ENCODE measurements at regions not wholly inside any gene's neighbourhood (a gene's known extent, or its start where the extent isn't known, plus 50 kb on each side); places are given as distances from the start of the nearest gene placed in this dataset.

DNA sequence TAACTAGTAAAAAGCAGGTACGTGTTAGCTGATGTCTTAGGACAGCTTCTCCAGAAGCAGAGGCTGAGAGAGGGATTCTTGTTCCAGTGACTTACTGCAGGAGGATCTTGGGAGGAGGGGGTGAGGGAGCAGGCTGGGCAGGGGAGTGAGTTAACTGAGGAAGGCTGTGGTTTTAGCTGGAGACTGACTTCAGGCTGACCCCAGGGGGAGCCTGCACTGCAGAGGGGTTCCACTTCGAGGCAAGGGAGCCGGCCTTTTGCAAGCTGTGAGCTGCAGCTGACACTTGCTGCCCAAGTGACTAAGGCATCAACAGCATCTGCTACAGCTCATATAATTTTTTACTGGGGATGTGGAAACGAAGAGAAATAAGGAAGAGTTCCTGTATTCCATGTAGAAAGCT lies 50.4 kb upstream of the SOD1 start:
- Mint-ChIP-seq H3K9me3 (no peaks in the 10 kb centered on the region), H3K27me3 (peaks cover 6 to 20% of the 10 kb centered on the region in 2 donors), H3K36me3 (no peaks in the 10 kb centered on the region), H3K27ac (no peak overlapping the region), H3K4me1 (ENCODE audit: low read depth in 2 of 2) (peaks cover 6 to 8% of the 10 kb centered on the region in 2 donors), H3K4me3 (no peak overlapping the region)
- DNase-seq (ENCODE audit: low spot score) (no peak), ATAC-seq (no peak)

DNA sequence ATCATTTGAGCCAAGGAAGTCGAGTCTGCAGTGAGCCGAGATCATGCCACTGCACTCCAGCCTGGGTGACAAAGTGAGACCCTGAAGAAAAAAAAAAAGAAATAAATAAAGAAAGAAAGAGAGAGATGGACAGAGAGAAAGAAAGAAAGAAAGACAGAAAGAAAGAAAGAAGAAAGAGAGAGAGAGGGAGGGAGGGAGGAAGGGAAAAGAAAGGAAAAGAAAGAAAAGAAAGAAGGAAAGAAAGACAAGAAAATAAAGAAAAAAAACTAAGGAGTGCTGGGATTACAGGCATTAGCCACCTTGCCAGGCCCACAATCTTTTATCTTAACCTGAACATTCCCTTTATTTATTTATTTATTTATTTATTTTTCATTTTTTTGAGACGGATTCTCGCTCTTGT lies 51.7 kb upstream of the SOD1 start:
- peaks cover 0 to 14% of the 10 kb centered on the region in 2 donors for H3K27me3 Mint-ChIP-seq

DNA sequence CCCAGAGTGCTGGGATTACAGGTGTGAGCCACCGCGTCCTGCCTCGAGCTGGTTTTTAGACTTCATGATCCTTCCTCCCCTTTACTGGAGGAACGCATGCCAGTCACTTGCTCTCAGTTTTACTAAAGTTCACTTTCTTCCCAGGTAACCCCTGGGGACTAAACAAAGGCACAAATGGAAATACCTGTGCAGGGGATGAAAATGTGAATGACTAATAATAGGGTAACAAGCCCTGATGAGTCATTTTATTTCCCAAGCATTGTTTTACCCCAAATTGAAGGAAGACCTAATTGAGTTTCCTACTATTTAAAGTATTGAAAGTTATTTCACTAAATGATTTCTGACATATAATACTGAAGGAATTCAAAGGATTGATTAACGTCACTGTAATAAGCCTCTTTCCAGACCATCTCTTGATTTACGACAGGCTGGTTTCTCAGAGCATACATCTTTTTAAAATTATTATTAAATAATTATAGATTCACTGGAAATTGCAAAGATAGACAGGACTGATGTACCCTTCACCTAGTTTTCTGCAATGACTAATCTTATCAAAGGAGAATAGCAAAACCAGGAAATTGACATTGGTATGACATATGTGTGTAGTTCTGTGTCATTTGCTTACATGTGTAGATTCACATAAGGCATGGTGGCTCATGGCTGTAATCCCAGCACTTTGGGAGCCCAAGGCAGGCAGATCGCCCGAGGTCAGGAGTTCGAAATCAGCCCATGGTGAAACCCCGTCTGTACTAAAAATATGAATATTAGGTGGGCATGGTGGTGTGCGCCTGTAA lies 53.2 kb upstream of the SOD1 start:
- peaks cover 0 to 10% of the 10 kb centered on the region in 2 donors for H3K27me3 Mint-ChIP-seq
- H3K4me1 Mint-ChIP-seq (ENCODE audit: low read depth in 2 of 2), result peaks cover 0 to 2% of the 10 kb centered on the region in 2 donors
- no peak overlapping the region for H3K27ac Mint-ChIP-seq
- no peak overlapping the region for H3K4me3 Mint-ChIP-seq
- DNase-seq (ENCODE audit: low spot score), result no peak
- H3K9me3 Mint-ChIP-seq, result no peaks in the 10 kb centered on the region
- no peak for ATAC-seq
- no peaks in the 10 kb centered on the region for H3K36me3 Mint-ChIP-seq

More for the DNA sequence above, 51.7 kb upstream of the SOD1 start:
- no peak overlapping the region for H3K4me3 Mint-ChIP-seq
- no peak for ATAC-seq
- H3K9me3 Mint-ChIP-seq, result no peaks in the 10 kb centered on the region
- H3K27ac Mint-ChIP-seq, result no peak overlapping the region
- H3K4me1 Mint-ChIP-seq (ENCODE audit: low read depth in 2 of 2), result peaks cover 0 to 2% of the 10 kb centered on the region in 2 donors
- no peak for DNase-seq (ENCODE audit: low spot score)
- H3K36me3 Mint-ChIP-seq, result no peaks in the 10 kb centered on the region

DNA sequence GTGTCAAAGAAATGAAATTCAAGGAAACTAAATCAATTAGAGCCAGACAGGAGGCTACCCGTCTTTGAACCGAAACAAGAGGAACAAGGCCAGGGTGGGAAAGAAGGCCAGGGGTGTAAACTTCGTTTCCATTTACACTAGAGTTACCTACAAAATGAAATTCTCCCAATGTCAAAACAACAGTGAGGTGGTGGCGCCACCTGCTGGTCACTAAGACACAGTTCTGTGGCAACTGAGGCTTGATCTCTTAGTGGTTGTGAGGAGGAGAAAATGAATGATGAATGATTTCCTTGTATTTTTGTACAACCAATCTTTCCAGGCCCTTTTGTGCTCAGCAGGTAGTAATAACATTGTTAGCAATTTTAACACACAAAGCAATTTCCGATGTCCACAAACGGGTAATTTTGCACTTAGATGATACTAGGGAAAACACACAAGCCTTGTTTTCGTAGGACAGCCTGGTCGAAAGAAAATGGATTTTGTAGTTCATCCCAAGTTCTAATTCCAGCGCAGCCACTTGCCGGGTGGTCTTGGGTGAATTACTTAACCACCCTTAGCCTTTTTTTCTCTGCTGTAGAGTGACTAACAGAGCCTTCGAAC lies 54.8 kb upstream of the SOD1 start:
- Mint-ChIP-seq H3K4me1 (ENCODE audit: low read depth in 2 of 2) (peaks cover 0 to 2% of the 10 kb centered on the region in 2 donors), H3K36me3 (no peaks in the 10 kb centered on the region), H3K27me3 (peaks cover 0 to 10% of the 10 kb centered on the region in 2 donors), H3K4me3 (no peak overlapping the region), H3K27ac (no peak overlapping the region), H3K9me3 (no peaks in the 10 kb centered on the region)
- peak; percentile 67 for DNase-seq (ENCODE audit: low spot score)
- peak; percentile 68 to 71 for ATAC-seq

DNA sequence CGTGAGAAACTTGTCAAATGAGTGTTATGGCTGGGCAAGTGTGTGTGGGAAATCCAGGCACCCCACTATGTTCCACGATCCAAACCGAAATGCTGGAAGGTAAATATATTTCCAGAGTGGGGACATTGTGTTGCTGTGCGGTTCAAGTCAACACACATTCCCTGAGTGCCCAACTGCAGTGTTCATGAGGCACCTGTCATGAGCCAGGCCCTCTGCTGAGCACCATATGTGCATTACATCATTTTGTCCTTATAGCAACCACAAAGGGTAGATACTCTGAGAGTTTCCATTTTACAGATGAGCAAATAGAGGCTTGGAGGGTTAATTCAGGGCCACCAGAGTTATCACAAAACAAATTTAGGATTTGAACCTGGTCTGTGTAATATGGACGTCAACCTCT lies 59.9 kb upstream of the SOD1 start:
- Mint-ChIP-seq H3K36me3 (no peaks in the 10 kb centered on the region), H3K27me3 (peaks cover 0 to 5% of the 10 kb centered on the region in 2 donors), H3K4me1 (ENCODE audit: low read depth in 2 of 2) (peaks cover 0 to 2% of the 10 kb centered on the region in 2 donors), H3K27ac (no peak overlapping the region), H3K4me3 (no peak overlapping the region), H3K9me3 (no peaks in the 10 kb centered on the region)
- no peak for ATAC-seq
- DNase-seq (ENCODE audit: low spot score), result no peak

DNA sequence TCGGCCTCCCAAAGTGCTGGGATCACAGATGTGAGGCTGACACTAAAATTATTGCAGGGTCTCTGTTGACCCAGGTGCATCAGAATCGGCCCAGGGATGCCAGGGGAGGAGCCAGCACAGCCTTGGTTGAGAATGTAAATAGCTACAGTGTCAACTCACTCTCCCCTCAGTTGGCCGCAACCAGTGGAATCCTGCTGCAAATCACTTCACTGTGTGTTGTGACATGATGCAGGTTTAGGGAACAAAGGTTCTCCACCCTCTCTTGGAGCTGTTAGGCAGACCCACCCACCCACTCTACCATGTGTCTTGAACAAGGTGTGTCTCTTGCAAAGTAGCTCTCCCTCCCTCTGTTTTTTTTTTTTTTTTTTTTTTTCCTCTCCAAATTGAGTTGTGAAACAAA lies 60.5 kb upstream of the SOD1 start:
- no peak overlapping the region for H3K4me3 Mint-ChIP-seq
- H3K27ac Mint-ChIP-seq, result no peak overlapping the region

DNA sequence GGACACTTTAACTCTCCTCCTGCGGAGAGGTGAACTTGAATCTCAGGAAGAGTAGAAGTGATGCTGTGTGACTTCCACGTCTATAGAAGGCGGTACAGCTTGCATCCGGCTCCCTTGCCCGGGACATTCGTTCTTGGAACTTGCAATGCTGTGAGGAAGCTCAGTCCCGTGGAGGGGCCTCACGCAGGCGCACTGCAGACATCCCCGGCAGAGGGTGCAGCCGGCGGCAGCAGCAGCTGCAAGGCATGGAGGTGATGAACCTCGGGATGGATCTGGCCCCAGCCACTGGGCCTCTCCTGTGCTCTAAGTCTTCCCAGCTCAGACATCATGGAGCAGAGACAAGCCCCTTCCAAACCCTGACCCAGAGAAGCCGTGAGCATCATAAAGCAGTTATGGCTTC lies 61.8 kb upstream of the SOD1 start:
- H3K27me3 Mint-ChIP-seq, result peaks cover 0 to 5% of the 10 kb centered on the region in 2 donors
- no peaks in the 10 kb centered on the region for H3K4me1 Mint-ChIP-seq (ENCODE audit: low read depth in 2 of 2)
- DNase-seq (ENCODE audit: low spot score), result no peak
- no peaks in the 10 kb centered on the region for H3K36me3 Mint-ChIP-seq
- ATAC-seq, result peak in 1 of 2 donors; percentile 31
- H3K4me3 Mint-ChIP-seq, result no peak overlapping the region
- H3K27ac Mint-ChIP-seq, result no peak overlapping the region
- no peaks in the 10 kb centered on the region for H3K9me3 Mint-ChIP-seq

More for the DNA sequence above, 60.5 kb upstream of the SOD1 start:
- DNase-seq (ENCODE audit: low spot score), result no peak
- Mint-ChIP-seq H3K36me3 (no peaks in the 10 kb centered on the region), H3K4me1 (ENCODE audit: low read depth in 2 of 2) (no peaks in the 10 kb centered on the region), H3K27me3 (peaks cover 0 to 5% of the 10 kb centered on the region in 2 donors), H3K9me3 (no peaks in the 10 kb centered on the region)
- no peak for ATAC-seq

DNA sequence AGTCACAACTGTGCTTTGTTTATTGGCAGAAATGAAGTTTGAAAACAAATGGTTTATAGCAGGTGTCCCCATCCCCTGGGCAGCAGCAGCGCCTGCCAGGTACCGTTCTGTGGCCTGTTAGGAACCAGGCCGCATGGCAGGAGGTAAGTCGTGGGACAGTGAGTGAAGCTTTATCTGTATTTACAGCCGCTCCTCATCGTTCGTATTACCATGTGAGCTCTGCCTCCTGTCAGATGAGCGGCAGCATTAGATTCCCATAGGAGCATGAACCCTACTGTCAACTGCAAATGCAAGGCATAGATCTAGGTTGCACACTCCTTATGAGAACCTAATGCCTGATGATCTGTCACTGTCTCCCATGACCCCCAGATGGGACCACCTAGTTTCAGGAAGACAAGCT lies 63.4 kb upstream of the SOD1 start:
- Mint-ChIP-seq H3K36me3 (no peaks in the 10 kb centered on the region), H3K9me3 (no peaks in the 10 kb centered on the region), H3K27ac (no peak overlapping the region), H3K27me3 (peaks cover 3 to 5% of the 10 kb centered on the region in 2 donors), H3K4me3 (no peak overlapping the region), H3K4me1 (ENCODE audit: low read depth in 2 of 2) (no peaks in the 10 kb centered on the region)
- no peak for ATAC-seq
- DNase-seq (ENCODE audit: low spot score), result no peak

DNA sequence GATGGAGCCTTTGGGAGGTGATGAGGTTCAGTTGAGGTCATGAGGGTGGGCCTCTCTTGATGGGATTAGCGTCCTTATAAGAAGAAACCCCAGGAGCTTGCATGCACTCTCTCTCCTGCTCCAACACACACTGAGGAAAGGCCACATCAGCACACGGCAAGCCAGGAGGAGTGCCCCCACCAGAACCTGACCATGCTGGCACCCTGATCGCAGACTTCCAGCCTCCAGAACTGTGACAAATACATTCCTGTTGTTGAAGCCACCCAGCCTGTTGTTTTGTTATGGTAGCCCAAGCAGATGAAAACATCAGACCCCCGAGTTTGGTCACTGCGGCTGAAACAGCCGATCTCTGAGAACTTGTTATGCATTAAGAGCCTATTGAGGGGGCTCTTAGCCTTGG lies 64.8 kb upstream of the SOD1 start:
- no peak overlapping the region for H3K4me3 Mint-ChIP-seq
- H3K9me3 Mint-ChIP-seq, result no peaks in the 10 kb centered on the region
- no peak overlapping the region for H3K27ac Mint-ChIP-seq
- peaks cover 3 to 5% of the 10 kb centered on the region in 2 donors for H3K27me3 Mint-ChIP-seq
- ATAC-seq (no peak), DNase-seq (ENCODE audit: low spot score) (no peak)
- no peaks in the 10 kb centered on the region for H3K36me3 Mint-ChIP-seq
- no peaks in the 10 kb centered on the region for H3K4me1 Mint-ChIP-seq (ENCODE audit: low read depth in 2 of 2)

DNA sequence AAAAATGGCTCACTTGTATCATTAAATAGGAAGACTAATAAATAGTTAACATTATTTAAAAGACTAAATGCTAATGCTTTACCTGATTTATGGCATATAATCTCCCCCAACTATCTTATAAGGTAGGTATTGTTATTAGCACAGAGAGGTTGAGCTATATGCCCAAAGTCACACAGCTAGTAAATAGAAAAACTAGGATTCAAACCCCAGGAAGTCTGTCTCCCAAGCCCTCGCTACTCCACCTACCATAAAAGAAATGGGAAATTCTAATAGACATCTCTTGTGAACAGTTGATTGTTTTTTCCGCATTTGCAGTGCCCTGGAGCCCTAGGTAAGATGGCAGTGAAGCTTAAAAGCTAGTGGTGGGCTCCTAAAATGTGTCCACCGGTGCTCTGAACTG lies 65.2 kb upstream of the SOD1 start:
- ATAC-seq (no peak), DNase-seq (ENCODE audit: low spot score) (no peak)
- Mint-ChIP-seq H3K4me3 (no peak overlapping the region), H3K27me3 (peaks cover 3 to 5% of the 10 kb centered on the region in 2 donors), H3K27ac (no peak overlapping the region), H3K4me1 (ENCODE audit: low read depth in 2 of 2) (no peaks in the 10 kb centered on the region), H3K36me3 (no peaks in the 10 kb centered on the region), H3K9me3 (no peaks in the 10 kb centered on the region)

DNA sequence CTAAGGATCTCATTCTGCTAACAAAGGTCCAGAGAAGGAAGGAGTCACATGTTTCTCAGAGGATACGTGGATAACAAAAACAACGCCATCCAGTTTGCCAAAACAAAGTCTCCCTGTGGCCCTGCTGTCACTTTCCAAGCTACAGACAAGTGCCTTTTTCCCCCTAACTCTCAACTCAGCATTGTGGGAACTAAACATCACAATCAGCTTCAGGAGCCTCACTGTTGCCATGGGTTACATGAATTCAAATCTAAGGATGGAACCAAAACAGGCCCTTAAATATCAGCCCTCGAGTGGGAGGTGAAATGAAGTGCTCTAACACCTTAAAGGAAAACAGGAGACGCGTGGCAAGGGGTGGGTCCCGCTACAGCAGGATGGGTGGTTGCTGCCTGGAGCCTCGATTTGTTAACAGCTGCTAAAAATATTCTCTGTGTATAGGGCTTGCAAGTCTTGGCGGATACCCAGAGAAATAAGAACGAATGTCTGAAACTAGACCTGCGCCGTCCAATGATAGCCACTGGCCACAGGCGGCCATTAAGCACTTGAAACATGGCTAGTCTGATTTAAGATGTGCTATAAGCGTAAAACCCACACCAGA lies 66.4 kb upstream of the SOD1 start:
- Mint-ChIP-seq H3K4me3 (no peak overlapping the region), H3K27me3 (peaks cover 3 to 5% of the 10 kb centered on the region in 2 donors), H3K27ac (no peak overlapping the region), H3K36me3 (no peaks in the 10 kb centered on the region), H3K9me3 (no peaks in the 10 kb centered on the region), H3K4me1 (ENCODE audit: low read depth in 2 of 2) (no peaks in the 10 kb centered on the region)
- no peak for DNase-seq (ENCODE audit: low spot score)
- ATAC-seq, result no peak

DNA sequence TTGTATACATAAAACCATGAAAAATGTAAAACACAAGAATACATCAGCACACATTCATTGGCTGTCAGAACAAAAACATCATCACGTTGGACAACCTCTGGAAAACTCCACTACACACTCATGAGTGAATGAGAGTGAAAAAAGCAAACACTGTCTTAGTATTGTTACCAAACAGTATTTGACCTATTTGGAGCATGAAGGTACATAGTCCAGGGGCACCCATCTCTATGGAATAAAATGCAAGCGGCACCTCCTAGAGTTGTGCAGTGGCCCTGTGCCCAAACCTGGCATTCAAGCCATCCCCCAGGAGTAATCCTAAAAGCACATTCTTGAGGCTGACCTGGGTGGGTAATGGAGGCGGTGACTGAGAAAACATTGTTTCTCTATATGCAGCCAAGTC lies 67.0 kb upstream of the SOD1 start:
- Mint-ChIP-seq H3K27ac (no peak overlapping the region), H3K4me1 (ENCODE audit: low read depth in 2 of 2) (no peaks in the 10 kb centered on the region), H3K27me3 (peaks cover 3 to 5% of the 10 kb centered on the region in 2 donors), H3K9me3 (no peaks in the 10 kb centered on the region), H3K4me3 (no peak overlapping the region), H3K36me3 (no peaks in the 10 kb centered on the region)
- ATAC-seq (no peak), DNase-seq (ENCODE audit: low spot score) (no peak)

DNA sequence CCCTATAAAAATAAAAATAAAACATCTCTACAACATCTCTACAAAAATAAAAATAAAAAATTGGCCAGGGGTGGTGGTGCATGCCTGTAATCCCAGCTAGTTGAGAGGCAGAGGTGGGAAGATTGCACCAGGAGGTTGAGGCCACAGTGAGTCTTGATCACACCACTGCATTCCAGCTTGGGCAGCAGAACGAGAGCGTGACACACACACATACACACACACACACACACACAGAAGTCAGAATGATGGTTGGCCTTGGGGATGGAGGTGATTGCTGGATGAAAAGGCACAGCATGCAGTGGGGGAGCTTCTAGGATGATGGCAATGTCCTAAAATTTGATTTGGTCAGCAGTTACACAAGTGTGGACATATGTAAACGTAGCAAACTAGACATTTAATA lies 69.7 kb upstream of the SOD1 start:
- H3K4me3 Mint-ChIP-seq, result no peak overlapping the region
- DNase-seq (ENCODE audit: low spot score) (no peak), ATAC-seq (no peak)

DNA sequence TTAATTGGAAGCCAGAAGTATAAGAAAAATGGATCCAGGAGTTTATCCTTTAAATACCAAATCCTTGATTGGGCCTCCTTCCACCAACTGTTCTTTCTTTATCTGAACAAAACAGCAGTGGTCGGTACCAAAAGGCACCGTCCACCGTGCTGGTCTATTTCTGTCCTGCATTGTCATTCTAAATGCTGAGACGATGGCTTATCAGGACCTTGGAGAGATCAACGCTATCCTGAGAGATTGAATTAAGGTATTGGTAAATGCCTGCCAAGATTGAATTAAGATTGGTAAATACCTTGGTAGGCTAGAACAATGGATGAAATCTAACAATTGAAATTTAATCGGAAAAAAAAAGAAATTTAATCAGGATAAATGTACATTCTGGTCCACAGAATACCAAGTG lies 73.4 kb upstream of the SOD1 start:
- H3K36me3 Mint-ChIP-seq, result no peaks in the 10 kb centered on the region
- DNase-seq (ENCODE audit: low spot score), result no peak
- H3K27ac Mint-ChIP-seq, result no peak overlapping the region
- ATAC-seq, result no peak
- no peak overlapping the region for H3K4me3 Mint-ChIP-seq
- no peaks in the 10 kb centered on the region for H3K9me3 Mint-ChIP-seq
- H3K4me1 Mint-ChIP-seq (ENCODE audit: low read depth in 2 of 2), result no peaks in the 10 kb centered on the region
- H3K27me3 Mint-ChIP-seq, result peaks cover 0 to 9% of the 10 kb centered on the region in 2 donors

More for the DNA sequence above, 69.7 kb upstream of the SOD1 start:
- H3K4me1 Mint-ChIP-seq (ENCODE audit: low read depth in 2 of 2), result no peaks in the 10 kb centered on the region
- no peaks in the 10 kb centered on the region for H3K9me3 Mint-ChIP-seq
- H3K27ac Mint-ChIP-seq, result no peak overlapping the region
- no peaks in the 10 kb centered on the region for H3K36me3 Mint-ChIP-seq
- peaks cover 0 to 12% of the 10 kb centered on the region in 2 donors for H3K27me3 Mint-ChIP-seq

Measured in natural killer cell treated with Interleukin-12 subunit alpha and Interleukin-12 subunit beta and Interleukin-15 and Interleukin-18, amount 100 ng/mL, for 72 hours (primary cell).